K562 (cell line): ENCODE measurements at regions not wholly inside any gene's neighbourhood (a gene's known extent, or its start where the extent isn't known, plus 50 kb on each side); places are given as distances from the start of the nearest gene placed in this dataset.

Experiments used
- ATAC-seq: fragments of 200-7000 bp; cut with Tn5 transposase; 3 replicates; pipeline ENCODE4 v1.9.1; 2020; ENCODE audit warnings: moderate library complexity
- BruUV-seq: library from RNA; stranded (reverse); fragments of 400-500 nt; replicated peaks from 2 replicates; lab custom pipeline; 2021; lab: Mats Ljungman, UMichigan
- CTCF ChIA-PET: fragments of 300-600 bp; formaldehyde crosslinking; extraction: SDS; loops from one replicate; lab custom pipeline; 2021; ENCODE audit warnings: low intra/inter-chr PET ratio; lab: Yijun Ruan, JAX
- POLR2A ChIA-PET: fragments of 300-600, 350-650 bp; sonication (Branson Sonifier 250); formaldehyde crosslinking; extraction: SDS; loops from one replicate; lab custom pipeline; 2021; ENCODE audit warnings: antibody characterized with exemption, inconsistent platforms; lab: Yijun Ruan, JAX
- DNase-seq, 4 experiments: peaks; one replicate each; pipeline versions ENCODE4 v3.0.0 to v3.0.0-alpha.2; 2011 to 2018; ENCODE audit warnings: low spot score in 3 of 4, mixed read lengths in 3 of 4; ENCODE audit errors: extremely low read depth in 1 of 4
- FAIRE-seq: peaks from 2 replicates; lab custom pipeline; 2011; peaks lifted over from hg19 to GRCh38; lab: Jason Lieb, UNC
- H2AFZ ChIP-seq: 2 replicates; pipeline ENCODE4 v1.6.0; 2011; ENCODE audit warnings: low read depth, low read length, control low read depth, inconsistent platforms
- H3K27ac ChIP-seq: fragments of 200-600 bp; 3 replicates; pipeline ENCODE4 v1.8.0; 2011; ENCODE audit warnings: low read depth, mild to moderate bottlenecking, control low read depth, inconsistent platforms, low read length, moderate library complexity, mixed read lengths; ENCODE audit errors: extremely low read depth
- H3K27me3 ChIP-seq, 2 experiments: fragments of 300-600 bp in 1 of 2; 2 replicates in 1 of 2; 3 replicates in 1 of 2; pipeline versions ENCODE4 v1.6.0 to v1.8.0; 2011; ENCODE audit warnings: inconsistent platforms in 2 of 2, low read length in 2 of 2, mild to moderate bottlenecking in 1 of 2, mixed read lengths in 1 of 2, moderate library complexity in 1 of 2; ENCODE audit not compliant: control insufficient read depth in 2 of 2, insufficient read depth in 2 of 2
- H3K36me3 ChIP-seq: fragments of 300-600 bp; 3 replicates; pipeline ENCODE4 v1.8.0; 2011; ENCODE audit warnings: mild to moderate bottlenecking, low read length, inconsistent platforms; ENCODE audit not compliant: control insufficient read depth, insufficient read depth
- H3K4me1 ChIP-seq, 2 experiments: fragments of 200-600 bp in 1 of 2; replicated peaks in 1 of 2; 2 replicates in 1 of 2; 3 replicates in 1 of 2; pipeline versions ENCODE4 v1.5.1 to v1.8.0; 2011; ENCODE audit warnings: inconsistent platforms in 2 of 2, low read length in 2 of 2, mild to moderate bottlenecking in 1 of 2, mixed read lengths in 1 of 2, moderate library complexity in 1 of 2; ENCODE audit not compliant: control insufficient read depth in 2 of 2, insufficient read depth in 2 of 2
- H3K4me2 ChIP-seq: 2 replicates; pipeline ENCODE4 v1.6.1; 2011; ENCODE audit warnings: low read length, control low read depth, inconsistent platforms, mixed read lengths; ENCODE audit not compliant: insufficient read depth
- H3K4me3 ChIP-seq: fragments of 200-600 bp; sonication (generic), shearing (Covaris generic); 2 replicates; pipeline ENCODE4 v1.5.1; 2016; ENCODE audit warnings: control low read depth, inconsistent platforms
- H3K79me2 ChIP-seq: fragments of 200-600 bp; 3 replicates; pipeline ENCODE4 v1.8.0; 2011; ENCODE audit warnings: low read length, inconsistent platforms; ENCODE audit not compliant: control insufficient read depth, insufficient read depth
- H3K9ac ChIP-seq, 2 experiments: 2 replicates each; pipeline versions ENCODE4 v1.6.0 to v1.6.1; 2011; ENCODE audit warnings: low read depth in 2 of 2, low read length in 2 of 2, control low read depth in 1 of 2, inconsistent platforms in 1 of 2, mild to moderate bottlenecking in 1 of 2, mixed read lengths in 1 of 2; ENCODE audit not compliant: insufficient read depth in 1 of 2
- H3K9me1 ChIP-seq: one replicate; pipeline ENCODE4 v1.6.0; 2011; ENCODE audit warnings: inconsistent platforms, mild to moderate bottlenecking, low read length, moderate library complexity; ENCODE audit not compliant: control insufficient read depth, insufficient read depth
- H3K9me3 ChIP-seq: replicated peaks from 2 replicates; pipeline ENCODE4 v1.5.1; 2011; ENCODE audit warnings: low read depth, low read length, inconsistent platforms; ENCODE audit not compliant: control insufficient read depth, insufficient read depth
- H4K20me1 ChIP-seq: replicated peaks from 2 replicates; pipeline ENCODE4 v1.6.1; 2011; ENCODE audit warnings: low read length, inconsistent platforms, mixed read lengths; ENCODE audit not compliant: control insufficient read depth, insufficient read depth
- ATF6 ChIP-seq: sonication (generic); formaldehyde crosslinking; IDR thresholded peaks from 2 replicates; pipeline ENCODE4 v1.4.0; 2020; ENCODE audit warnings: mild to moderate bottlenecking, missing genetic modification reagents
- CSDE1 ChIP-seq, 2 experiments: fragments of 450-650 bp; IDR thresholded peaks; 2 replicates each; pipeline ENCODE4 v1.6.1; 2016; ENCODE audit warnings: mild to moderate bottlenecking in 1 of 2
- NR3C1 ChIP-seq: sonication (generic); formaldehyde crosslinking; IDR thresholded peaks from 2 replicates; pipeline ENCODE4 v1.8.1; 2022; ENCODE audit warnings: missing genetic modification reagents
- SMARCB1 ChIP-seq: IDR thresholded peaks from 2 replicates; pipeline ENCODE4 v1.6.1; 2011; ENCODE audit warnings: improper control_type of control experiment, low read depth; ENCODE audit not compliant: insufficient read length
- ZKSCAN8 ChIP-seq: fragments of 200-800 bp; sonication (Bioruptor generic); IDR thresholded peaks from 2 replicates; pipeline ENCODE4 v1.6.1; 2016; ENCODE audit warnings: missing genetic modification characterization, missing compliant biosample characterization
- WGBS: fragments of 100-300 bp; shearing (Covaris generic); methylation state at CpG from one replicate; pipeline ENCODE4 v1.1.6; 2016; ENCODE audit warnings: low coverage, mixed read lengths; ENCODE audit not compliant: insufficient coverage; ENCODE audit errors: missing lambda C conversion rate; 5-methylcytosine and 5-hydroxymethylcytosine counted together
- in situ Hi-C: fragments of 300-500 bp; cut with MboI; formaldehyde crosslinking; loops from 4 replicates; pipeline ENCODE4 v1.15.0; 2018; ENCODE audit warnings: inconsistent platforms, mixed read lengths
- intact Hi-C: fragments of 100-400 bp; cut with micrococcal nuclease; formaldehyde crosslinking; loops from 2 replicates; pipeline ENCODE4 v1.14.2; 2022

- intact Hi-C loops: no loop called here
Observed at GRCh38 chr11:95671768-95672167, 117.8 kb downstream of the FAM76B start.

More at GRCh38 chr11:95671768-95672167, 117.8 kb downstream of the FAM76B start:
- Histone ChIP-seq H3K9ac (no peak overlapping the region), H3K36me3 (no peaks in the 10 kb centered on the region), H4K20me1 (no peaks in the 10 kb centered on the region), H3K4me3 (no peak overlapping the region), H3K27me3 (no peaks in the 10 kb centered on the region), H3K79me2 (no peaks in the 10 kb centered on the region), H2AFZ (no peak overlapping the region), H3K4me1 (no peaks in the 10 kb centered on the region), H3K9me1 (no peaks in the 10 kb centered on the region), H3K4me2 (no peak overlapping the region), H3K9me3 (no peaks in the 10 kb centered on the region), H3K27ac (no peak overlapping the region)
- in situ Hi-C loops: no loop called here
- no TSS peak for BruUV-seq
- ChIA-PET POLR2A (no interaction called here), CTCF (no interaction called here)
- 11% methylated on average over 2 of the region's 2 CpGs for WGBS
- no peak for TF ChIP-seq ZKSCAN8
- no peak for TF ChIP-seq SMARCB1
- no peak for TF ChIP-seq NR3C1
- TF ChIP-seq CSDE1 (IDR thresholded peaks at IDR 0.05): no peak
- TF ChIP-seq ATF6 (CRISPR knock-in tag): no peak
- DNase-seq (no peak), ATAC-seq (no peak), FAIRE-seq (no peak)
